ENCODE measurements at regions not wholly inside any gene's neighbourhood (a gene's known extent, or its start where the extent isn't known, plus 50 kb on each side); places are given as distances from the start of the nearest gene placed in this dataset.
"Not testable (repeated sequence)": the region's sequence is repeated elsewhere in the genome, so short reads cannot be mapped to it uniquely, and the experiment has no call there.

DNA sequence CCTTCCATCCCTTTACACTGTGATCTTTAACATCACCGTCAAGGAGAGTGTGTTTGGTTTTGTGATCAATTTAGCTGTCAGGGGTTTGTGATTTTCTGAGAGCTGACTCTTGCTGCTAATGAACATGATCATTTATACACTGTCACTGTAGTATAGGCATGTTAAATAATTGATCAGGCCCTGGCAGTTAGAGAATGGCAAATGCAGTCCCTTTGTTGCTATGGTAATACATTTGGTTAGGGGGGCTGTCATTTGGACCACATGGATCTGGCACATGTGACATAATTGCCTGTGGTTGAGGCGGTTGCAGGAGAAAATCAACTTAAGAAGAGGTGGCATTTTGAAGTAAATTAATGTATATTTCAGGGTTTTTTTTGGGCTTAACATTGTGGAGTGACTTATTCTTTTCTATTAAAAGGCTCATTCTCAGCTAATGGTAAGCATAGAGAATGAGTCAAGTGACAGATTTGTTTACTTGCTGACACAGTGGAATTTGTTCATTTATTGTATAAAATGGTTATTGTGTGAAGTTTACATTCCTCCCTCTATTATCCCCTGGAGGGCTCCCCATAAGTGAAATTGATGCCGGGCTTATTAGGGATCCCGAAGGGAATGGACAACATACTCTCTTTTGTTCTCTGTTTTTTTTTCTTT lies 114.0 kb downstream of the FHIP1A start:
- no peak for DNase-seq

DNA sequence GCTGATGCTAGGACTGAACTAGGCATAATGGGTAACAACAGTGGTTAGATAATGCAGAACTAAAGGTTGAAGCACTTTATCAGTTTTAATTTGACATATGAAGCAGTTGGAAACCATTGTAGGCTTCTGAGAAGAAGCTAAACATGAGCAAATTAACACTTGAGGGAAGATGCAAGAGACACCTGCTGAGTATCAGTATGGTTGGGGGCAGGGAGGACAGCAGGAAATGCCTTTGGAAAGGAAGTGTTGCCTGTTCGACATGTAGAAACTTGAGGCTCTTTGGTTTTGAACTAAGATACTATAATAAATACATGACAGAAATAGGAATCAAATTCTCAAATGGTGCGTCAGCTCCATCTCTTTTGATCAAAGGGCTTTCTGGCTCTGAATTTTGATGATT lies 115.6 kb downstream of the FHIP1A start:
- no peak for DNase-seq

DNA sequence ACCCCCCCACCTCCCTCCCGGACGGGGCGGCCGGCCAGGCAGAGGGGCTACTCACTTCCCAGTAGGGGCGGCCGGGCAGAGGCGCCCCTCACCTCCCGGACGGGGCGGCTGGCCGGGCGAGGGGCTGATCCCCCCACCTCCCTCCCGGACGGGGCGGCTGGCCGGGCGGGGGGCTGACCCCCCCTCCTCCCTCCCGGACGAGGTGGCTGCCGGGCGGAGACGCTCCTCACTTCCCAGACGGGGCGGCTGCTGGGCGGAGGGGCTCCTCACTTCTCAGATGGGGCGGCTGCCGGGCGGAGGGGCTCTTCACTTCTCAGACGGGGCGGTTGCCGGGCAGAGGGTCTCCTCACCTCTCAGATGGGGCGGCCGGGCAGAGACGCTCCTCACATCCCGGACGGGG lies 117.5 kb downstream of the FHIP1A start:
- not testable (repeated sequence) for DNase-seq

DNA sequence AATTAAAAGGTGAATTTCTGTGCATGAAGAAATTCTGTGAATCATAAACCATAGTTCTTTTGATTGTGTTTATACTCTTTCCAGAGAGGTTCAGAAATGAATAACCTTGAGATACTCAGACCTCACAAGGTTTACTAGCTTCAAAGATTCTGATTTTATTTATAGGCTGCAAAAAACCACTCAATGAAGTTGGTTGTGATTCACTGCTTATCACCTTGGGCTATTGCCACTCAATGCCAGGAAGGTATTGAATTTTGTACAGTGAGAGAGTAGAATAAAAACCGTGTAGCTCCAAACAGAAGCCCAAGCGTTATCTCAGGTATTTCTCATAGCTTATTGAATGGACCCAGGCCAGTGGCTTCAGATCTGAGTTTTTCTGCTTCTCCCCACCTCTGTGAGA lies 118.7 kb downstream of the FHIP1A start:
- DNase-seq, result no peak

DNA sequence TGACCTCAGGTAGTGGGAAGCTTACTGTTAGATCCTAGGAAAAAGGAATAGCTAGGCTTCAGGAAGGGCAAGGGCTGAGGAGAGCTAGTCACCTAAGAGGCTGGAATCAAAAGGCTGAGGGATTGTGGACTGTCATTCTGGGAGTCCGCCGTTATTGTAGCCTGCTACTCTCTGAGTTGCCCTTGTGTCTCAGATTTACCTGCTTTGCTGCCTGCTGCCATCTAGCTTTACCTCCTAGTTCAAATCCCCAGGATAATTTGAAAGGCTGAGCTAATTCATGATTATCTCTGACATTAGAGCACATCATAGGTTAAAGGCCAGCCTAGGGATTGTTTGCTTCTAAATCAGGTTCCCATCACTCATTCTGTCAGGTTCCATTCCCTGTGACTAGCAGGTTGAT lies 120.2 kb downstream of the FHIP1A start:
- DNase-seq, result no peak

DNA sequence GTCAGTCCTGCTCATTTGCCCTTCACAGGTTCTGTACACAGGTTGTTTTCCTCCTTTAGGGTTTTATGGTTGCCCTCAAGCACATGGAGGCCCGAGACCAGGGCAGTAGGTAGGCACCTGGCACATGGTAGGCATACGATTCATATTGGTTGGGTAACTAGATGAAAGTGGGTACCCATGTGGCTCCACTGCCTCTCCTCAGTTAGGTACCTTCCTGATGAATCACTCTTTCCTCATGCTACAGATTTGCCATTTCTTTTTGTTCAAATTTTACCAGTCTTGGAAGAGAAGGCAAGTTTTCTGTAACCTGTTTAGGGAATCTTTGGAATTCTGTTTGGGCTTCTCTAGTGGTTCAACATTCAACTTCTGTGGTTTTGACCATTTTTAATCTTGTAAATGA lies 121.3 kb downstream of the FHIP1A start:
- no peak for DNase-seq

DNA sequence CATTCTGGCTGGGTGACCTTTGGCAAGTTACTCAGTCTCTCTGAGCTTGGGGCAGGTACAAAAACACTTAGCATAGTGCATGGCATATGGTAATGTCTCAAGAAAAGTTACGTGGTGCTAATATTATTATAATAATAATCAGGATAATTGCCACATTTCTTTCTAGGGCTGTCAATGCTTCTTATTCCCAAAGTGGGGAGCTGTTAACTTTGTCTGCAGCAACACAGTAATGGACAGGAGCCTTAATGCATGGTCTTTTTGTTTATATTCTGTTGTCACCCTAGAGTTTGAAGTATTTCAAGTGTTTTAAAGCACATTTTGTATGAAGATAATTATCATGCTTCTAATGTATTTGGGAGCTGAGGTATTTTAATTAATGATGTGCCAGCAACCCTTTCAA lies 121.8 kb downstream of the FHIP1A start:
- no peak for DNase-seq

DNA sequence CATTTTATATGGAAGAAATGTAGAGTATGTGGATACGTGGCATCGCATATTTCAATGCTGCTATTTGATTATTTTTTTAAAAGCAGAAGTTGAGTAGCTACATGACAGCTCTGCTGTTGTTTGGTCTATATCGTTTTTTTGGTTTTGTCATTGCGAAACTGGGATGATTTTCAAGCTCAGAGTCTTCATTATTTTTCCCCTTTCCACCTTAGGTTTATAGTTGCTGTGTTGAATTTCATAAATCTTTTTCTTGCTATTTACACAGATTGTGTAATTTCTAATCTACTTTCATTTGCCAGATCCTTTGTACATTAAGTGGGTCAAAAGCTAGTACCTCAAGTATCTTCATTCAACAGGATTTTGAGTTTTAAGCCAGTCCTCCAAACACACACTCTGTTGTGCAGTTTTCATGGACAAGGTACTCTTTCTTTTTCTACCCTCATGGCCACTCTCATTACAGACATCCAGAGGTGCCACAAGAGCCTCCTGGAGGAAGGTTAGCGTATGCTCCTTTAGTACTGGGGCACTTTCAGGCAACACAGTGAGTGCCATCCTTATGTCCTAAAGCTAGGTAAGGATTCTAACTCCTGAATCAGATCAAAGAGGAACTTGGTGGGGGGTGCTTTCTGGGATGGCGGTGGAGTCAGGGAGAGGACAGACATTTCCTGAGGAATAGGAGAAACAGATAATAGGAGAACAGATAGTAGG lies 123.2 kb downstream of the FHIP1A start:
- no peak for DNase-seq

DNA sequence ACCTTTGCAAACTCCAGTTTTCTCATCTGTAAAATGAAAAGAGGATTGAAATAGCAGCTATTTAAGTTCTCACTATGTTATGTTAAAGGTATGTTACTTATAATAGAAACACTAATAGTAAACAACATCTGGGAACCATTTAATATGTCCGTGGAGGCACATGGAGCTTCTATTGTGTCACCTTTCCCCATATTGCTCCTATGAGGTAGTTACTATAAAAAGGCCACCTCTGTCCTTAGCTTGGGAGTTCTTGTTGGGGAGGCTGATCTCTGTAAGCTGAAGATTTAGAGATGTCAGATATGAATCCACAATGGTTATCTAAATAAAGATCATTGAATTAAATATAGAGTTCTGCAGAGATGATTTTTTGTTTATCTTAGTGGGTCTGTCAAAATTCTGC lies 125.2 kb downstream of the FHIP1A start:
- DNase-seq, result no peak

DNA sequence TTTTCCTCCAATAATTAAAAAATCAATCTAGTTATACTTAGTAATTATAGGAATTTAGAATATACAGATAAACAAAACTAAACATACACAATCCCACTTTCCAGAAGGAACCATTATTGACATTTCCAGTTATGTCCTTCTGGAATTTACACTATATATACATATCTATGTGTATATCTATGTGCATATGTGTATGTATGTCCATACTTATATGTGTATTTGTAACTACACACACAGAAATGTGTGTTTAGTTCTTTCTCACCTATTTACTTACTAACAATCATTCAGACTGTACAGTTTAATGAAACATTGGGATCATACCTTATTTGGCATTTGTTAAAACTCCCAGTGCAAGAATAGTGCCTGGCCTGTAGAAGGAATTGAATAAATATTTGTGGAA lies 126.4 kb downstream of the FHIP1A start:
- DNase-seq, result no peak

DNA sequence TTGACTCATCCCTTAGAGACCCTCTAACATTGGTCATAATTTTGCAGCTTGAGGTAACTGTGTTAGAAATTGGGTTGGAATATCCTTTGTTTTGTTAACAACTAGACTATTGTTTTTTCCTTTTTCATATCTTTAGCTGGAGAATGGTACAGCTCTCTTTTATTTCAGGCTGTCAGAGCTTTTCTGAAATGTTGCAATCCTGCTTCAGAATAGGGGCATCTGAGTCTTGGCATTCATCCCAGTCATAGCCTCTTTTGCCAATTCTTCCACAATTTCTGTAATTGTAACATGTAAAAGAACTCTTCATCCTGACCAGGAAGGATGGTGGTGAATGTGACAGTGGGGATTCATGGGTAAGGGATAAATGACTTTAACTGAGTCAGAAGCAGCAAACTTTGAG lies 128.7 kb downstream of the FHIP1A start:
- no peak for DNase-seq

DNA sequence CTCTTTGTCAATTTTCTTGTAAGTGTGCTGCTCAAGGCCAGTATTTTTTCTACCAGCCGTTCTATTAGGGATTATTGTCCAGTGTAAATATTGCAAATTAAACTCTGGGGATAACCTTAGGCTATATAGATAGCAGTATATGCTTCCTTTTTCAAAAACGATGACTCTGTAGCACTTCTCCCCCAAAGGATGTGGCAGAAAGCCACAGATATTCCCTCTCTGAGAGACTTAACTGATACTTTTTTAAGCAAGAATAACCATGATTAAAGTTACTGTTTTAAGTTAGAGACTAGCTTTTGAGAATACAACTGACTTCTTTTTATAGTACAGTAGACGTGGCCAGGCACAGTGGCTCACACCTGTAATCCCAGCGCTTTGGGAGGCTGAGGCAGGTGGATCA lies 130.0 kb downstream of the FHIP1A start:
- no peak for DNase-seq

DNA sequence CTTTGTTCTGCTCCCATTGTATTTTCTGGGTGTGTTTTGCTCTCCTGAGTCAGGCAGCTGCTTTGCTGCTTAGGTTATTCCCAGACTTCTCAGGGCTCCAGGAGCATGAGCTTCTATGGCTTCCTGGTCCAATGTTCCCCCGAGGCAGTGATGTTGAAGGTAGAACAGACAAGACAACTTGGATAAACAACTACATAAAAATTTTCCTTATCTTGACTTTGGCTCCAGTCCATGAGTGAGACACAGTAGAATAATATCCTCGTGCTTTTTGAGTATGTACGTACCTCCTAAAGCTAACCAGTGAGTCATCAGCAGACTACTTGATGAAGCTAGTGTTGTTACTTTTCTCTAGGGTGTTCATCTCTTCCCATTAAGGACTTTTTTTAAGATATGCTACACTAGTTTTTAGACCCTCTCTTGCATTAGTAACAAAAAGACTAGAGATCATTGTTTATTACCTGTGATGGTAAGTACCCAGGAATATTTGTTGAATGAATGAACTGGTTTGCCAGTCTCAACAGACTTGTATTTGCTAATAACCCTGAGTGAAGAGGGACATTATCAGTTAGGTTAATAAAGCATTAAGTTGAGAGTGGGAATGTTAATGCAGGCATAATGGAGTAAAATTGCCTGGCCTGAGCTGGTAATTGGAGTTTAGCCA lies 131.9 kb downstream of the FHIP1A start:
- no peak for DNase-seq

DNA sequence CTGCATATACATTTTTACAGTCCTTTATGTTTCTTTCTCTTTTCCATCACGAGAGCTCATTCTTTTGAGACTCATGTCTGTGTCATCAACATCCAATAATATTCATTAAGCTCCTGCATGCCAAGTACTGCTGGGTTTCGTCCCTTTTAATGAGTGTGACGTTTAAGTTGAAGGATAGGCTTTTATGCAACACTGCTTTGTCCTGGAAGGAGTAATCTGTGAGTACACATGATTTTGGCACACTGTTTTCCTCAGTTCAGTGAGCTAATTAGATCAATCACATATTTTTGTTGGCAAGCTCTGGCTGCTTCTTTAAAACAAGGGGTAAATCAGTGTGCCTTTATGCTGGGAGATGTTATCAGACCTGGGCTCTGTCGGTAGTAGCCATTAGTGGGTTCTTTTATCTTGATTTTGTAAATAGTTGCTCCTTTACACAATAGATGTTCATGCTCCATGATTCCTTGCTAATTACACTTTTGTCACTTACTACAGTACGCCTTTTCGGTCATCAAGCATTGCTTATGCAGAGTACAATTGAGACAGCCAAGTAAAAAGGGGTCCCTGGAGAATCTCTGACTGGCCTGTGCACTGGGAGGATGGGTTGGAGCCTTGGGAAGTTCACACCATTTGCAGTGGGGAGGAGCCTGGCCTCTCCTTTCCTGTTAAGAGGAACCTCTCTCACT lies 132.6 kb downstream of the FHIP1A start:
- peak in 1 of 2 experiments; percentile 4 for DNase-seq

DNA sequence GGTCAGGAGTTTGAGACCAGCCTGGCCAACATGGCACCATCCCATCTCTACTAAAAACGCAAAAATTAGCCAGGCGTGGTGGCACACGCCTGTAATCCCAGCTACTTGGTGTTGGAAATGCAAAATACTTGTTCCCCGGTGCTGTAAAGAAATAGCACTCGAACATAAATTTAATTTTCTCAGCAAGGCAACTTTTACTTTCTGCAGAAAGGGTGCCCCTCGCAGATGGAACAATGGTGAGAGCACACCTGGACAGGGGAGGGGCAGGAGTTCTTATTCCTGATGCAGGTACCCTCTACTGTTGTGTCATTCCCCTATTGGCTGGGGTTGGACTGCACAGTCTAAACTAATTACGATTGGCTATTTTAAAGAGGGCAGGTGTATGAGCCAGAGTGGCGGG lies 139.7 kb downstream of the FHIP1A start:
- no peak for DNase-seq

DNA sequence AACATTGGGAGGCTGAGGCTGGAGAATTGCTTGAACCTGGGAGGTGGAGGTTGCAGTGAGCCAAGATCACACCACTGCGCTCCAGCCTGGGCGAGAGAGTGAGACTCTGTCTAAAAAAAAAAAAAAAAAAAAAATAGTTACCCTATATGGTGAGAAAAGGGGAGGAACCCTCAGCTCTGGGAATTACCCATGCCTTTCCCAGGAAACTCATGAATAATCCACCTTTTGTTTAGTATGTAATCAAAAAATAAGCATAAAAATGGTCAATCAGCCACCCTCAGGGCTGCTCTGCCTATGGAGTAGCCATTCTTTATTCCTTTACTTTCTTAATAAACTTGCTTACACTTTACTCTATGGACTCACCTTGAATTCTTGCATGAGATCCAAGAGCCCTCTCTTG lies 140.4 kb downstream of the FHIP1A start:
- not testable (repeated sequence) for DNase-seq

DNA sequence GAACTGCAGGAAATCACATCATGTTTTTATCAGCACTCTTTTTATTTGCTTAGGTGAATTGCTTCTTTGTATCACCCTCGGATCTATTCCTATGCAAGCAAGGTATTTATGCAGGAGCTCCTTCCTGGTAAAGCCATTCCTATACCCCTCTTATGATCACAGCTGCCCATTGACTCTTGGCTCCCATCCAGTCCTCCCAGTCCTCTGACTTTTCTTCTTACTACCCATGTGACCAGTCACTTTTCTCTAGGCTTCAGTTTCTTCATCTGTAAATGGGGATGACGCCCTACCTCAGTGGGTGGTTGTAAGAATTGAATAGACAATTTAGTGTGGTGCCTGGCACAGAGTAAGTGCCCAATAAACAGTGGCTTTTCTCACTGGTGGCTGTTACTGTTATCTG lies 144.9 kb downstream of the FHIP1A start:
- DNase-seq, result no peak

DNA sequence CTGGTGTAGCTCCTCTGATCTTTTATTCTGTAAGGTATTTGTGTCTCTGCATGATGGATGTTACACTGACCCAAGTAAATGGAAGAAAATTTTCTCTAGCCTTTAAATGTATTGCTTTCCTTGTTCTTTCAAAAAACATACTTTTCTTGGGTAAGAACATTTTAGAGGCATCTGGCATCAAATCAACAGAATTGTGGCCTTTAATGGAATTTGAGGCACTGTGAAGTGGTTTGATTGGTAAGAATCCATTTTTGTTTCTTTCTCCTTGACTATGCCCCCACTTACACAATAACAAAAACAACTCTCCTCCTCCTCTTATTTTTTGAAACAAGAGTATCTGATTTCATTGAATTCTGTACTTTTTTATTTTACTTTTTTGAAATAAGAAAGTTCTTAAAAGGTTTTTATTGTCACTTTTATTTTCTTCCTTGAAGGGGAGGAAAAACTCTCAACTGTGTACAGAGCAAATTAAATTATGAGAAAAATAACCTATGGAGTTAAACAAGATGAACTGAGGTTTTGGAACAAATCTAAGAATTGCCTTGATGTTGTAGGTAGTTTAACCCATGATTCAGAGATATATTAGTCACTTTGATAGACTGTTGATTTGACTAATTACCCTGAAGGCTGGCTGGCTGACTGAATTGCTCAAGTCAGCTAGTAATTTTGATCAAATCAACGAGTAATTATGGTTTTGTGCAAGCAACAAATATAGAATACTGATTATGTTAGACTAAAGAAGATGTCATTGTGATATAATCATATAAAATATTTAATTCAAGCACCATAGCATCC lies 146.4 kb downstream of the FHIP1A start:
- DNase-seq, result no peak

DNA sequence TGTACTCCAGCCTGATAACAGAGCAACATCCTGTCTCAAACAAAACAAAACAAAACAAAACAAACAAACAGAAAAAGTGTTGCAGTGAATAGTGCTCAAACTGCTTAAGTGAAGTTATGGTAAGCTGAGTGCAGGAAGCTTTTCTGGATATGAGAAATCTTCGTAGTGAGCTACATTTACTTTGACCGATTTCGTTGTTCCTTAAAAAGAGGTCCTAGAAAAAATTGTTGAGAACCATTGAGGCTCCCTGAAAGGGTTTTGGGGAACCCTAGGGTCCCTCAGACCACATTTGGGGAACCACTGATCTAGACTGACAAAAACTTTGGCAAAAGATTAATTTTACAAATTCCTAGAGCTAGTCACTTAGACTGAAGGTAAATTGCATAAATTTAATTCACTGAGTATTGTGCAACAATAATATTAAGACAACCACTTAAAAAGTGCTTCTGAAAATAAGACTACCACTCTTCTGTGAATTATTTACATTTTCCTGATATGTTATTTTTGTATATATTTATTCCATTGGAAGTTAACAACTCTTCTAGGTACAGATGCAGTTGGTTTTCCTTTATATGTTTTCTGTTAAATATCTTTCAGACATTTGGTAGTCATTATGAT lies 149.6 kb downstream of the FHIP1A start:
- DNase-seq, result no peak

DNA sequence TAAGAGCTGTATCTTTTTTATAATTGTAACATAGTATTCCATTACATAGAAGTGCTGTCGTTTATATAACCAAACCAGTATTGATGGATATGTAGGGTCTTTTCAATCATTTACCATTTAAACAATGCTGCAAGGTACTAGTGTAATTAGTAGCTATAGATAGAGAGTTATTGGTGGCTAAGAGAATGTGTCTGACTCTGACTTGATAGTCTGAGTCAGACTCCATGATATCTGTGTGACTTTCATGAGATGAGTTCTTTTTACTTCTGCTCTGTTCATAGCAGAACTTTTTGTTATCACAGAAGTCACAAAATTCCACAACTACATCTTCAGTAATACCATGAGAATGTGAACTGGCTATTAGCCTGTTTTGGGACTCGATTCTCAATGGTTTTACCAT lies 150.6 kb downstream of the FHIP1A start:
- DNase-seq, result no peak

DNA sequence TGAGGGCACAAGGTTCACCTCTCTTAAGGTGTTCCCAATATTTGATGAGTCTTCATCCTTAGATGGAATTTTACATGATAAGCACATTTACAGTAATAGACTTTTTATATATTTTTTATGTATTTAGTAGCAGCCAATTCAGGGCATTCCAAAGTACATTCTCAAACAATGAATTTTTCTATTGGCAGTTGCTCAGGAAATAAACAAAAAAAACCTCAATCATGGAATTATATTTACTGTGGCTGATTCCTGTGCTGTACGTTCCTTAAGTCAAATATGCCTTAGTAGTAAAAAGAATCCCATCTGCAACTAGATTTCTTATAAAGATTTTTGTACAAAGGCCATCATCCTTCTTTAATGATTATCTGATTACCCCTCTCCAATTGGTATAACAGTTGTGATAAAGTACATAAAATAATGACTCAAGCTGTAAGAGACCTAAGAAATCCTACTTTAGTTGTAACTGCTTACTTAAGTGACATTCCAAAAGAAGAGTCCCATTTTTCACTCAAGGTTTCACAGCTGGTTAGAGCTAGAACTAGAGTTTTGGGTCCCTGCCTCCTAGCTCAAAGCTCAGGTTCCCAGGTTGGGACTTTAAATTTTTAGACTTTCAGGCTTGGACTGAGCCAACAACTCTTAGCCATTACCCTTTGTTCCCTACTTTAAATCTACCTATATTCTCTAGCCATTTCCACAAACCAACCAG lies 152.7 kb downstream of the FHIP1A start:
- no peak for DNase-seq

DNA sequence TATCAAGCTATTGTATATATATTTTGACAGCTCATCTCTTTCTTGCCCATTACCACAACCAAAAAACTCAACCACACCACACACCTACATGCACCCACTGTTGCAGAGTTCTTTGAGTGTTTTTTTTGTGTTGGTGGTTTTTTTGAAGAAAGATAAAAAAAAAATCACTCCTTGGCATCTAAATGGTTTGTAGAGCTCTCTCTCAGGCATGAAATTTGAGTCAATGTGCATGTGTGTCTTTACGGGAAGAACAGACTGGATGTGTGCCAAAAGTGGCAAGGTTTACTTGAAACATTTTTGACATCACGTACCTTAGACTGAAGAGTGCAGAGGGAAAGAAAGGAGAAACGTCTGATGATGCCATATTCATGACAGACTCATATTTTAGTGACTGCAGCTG lies 154.2 kb downstream of the FHIP1A start:
- no peak for DNase-seq
